ENCODE measurements at regions not wholly inside any gene's neighbourhood (a gene's known extent, or its start where the extent isn't known, plus 50 kb on each side); places are given as distances from the start of the nearest gene placed in this dataset.

DNA sequence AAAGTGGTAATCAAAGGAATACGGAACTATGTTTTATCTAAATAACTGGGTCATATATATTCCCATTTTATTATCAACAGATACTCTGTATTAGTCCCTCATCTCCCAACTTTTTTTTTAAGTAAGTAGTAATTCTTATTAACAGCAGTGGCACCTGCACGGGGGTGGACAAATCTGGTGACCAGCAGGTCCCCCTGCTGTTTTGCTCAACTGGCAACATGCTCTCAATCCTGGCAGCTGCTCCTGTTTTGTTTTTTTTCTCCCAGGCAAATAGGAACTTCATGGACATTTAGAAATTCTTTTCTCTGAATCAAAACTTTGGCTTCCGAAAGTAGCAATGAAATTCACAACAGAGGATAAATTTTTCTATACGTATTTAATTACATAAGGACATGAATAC is 193.5 kb downstream of the SS18 start:
- TF ChIP-seq EZH2 (IDR thresholded peaks at IDR 0.05; ENCODE audit: insufficient read depth, poor library complexity, severe bottlenecking) = no peak
- no peak for TF ChIP-seq EZH2phosphoT487 (IDR thresholded peaks at IDR 0.05; ENCODE audit: insufficient read depth, low read depth)
- no peaks in the 10 kb centered on the region for H3K9me2 ChIP-seq (ENCODE audit: insufficient read depth)
- H3K4me3 ChIP-seq = no peak overlapping the region
- no peak overlapping the region for H3K9ac ChIP-seq
- H3K79me2 ChIP-seq (ENCODE audit: insufficient read depth) = no peaks in the 10 kb centered on the region
- no peaks in the 10 kb centered on the region; the same call in none of the 2 replicates for H3K27me3 ChIP-seq (replicated peaks; ENCODE audit: insufficient read depth)
- H3K4me1 ChIP-seq (ENCODE audit: insufficient read depth) = no peaks in the 10 kb centered on the region
- DNase-seq = no peak
- no peaks in the 10 kb centered on the region for H4K20me1 ChIP-seq (ENCODE audit: insufficient read depth)
- no peaks in the 10 kb centered on the region for H3K36me3 ChIP-seq (ENCODE audit: low read depth)
- H3K4me2 ChIP-seq (ENCODE audit: unreplicated experiment) = no peak overlapping the region
- H3F3A ChIP-seq (ENCODE audit: insufficient read depth) = no peaks in the 10 kb centered on the region
- H3K27ac ChIP-seq = no peak overlapping the region
- H2AFZ ChIP-seq = no peak overlapping the region
- in situ Hi-C loops (cut with MboI) = loop anchor here (25.0 kb wide), 2 partner anchors 535 to 1010 kb away; partner anchors contain the start of gene ZNF521
- H3K9me3 ChIP-seq (ENCODE audit: low read depth) = no peaks in the 10 kb centered on the region
- 66 to 70% methylated on average over 4 of the region's 4 CpGs for WGBS, 2 experiments (ENCODE audit: low coverage in 1 of 2, low lambda C conversion rate in 2 of 2, missing lambda C conversion rate in 2 of 2)

DNA sequence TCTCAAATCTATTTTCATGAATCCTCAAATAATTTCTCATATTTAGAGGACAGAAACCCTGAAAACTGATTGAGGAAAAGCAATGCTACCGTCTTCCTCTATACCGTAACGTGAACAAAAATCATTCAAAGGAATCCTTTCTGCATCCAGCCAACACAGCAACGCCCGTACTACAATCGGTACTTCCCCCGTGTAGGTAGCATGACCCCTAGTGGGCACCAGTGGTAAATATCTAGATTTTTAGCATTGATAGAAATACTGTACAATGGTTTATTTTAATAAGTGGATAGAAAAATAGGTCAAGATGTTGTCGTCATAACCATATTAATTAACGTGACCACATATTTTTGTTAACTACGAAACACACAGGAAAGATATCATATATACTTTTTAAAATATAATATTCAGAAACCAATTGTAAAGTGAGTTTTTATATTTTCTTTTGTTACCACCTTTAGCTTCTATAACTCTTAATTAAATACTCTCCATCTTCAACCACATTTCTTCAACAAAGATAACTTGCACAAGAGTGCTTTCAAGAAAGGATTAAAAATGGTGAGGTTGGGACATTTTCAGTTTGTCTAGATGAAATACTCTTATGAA is 194.1 kb downstream of the SS18 start:
- H3K9me3 ChIP-seq (ENCODE audit: low read depth) = no peaks in the 10 kb centered on the region
- no peak overlapping the region for H3K27ac ChIP-seq
- H3K9me2 ChIP-seq (ENCODE audit: insufficient read depth) = no peaks in the 10 kb centered on the region
- DNase-seq = peak; percentile 67
- no peak for TF ChIP-seq EZH2phosphoT487 (IDR thresholded peaks at IDR 0.05; ENCODE audit: insufficient read depth, low read depth)
- TF ChIP-seq EZH2 (IDR thresholded peaks at IDR 0.05; ENCODE audit: insufficient read depth, poor library complexity, severe bottlenecking) = no peak
- H3K36me3 ChIP-seq (ENCODE audit: low read depth) = no peaks in the 10 kb centered on the region
- no peak overlapping the region for H3K4me3 ChIP-seq
- H3K9ac ChIP-seq = no peak overlapping the region
- H2AFZ ChIP-seq = peak overlapping the region; percentile 42; the same call in 1 of the 2 replicates
- H4K20me1 ChIP-seq (ENCODE audit: insufficient read depth) = no peaks in the 10 kb centered on the region
- no peaks in the 10 kb centered on the region for H3K4me1 ChIP-seq (ENCODE audit: insufficient read depth)
- H3K27me3 ChIP-seq (replicated peaks; ENCODE audit: insufficient read depth) = no peaks in the 10 kb centered on the region; the same call in none of the 2 replicates
- WGBS, 2 experiments (ENCODE audit: low coverage in 1 of 2, low lambda C conversion rate in 2 of 2, missing lambda C conversion rate in 2 of 2) = 0 to 3% methylated on average over 10 of the region's 10 CpGs
- no peaks in the 10 kb centered on the region for H3F3A ChIP-seq (ENCODE audit: insufficient read depth)
- H3K79me2 ChIP-seq (ENCODE audit: insufficient read depth) = no peaks in the 10 kb centered on the region
- in situ Hi-C loops (cut with MboI) = loop anchor here (25.0 kb wide), 2 partner anchors 534 to 1009 kb away; partner anchors contain the start of gene ZNF521
- peak overlapping the region; percentile 24 for H3K4me2 ChIP-seq (ENCODE audit: unreplicated experiment)

DNA sequence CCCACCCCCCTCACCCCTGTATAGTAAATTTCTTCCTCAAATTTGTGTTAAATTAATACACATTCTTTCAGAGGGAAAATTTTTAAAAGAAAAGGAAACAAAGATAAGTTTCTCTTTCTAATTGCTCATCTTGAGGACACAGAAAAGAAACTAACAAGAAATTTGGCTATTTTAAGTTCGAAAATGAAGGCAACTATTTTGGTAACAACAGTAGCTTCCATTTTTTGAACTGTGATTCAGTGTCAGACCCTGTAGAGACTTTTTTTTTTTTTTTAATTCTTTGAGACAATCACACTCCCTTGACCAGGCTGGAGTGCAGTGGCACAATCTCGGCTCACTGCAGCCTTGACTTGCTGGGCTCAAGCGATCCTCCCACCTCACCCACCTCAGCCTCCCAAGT is 194.9 kb downstream of the SS18 start:
- WGBS, 2 experiments (ENCODE audit: low coverage in 1 of 2, low lambda C conversion rate in 2 of 2, missing lambda C conversion rate in 2 of 2) = 65 to 68% methylated on average over 3 of the region's 3 CpGs
- in situ Hi-C loops (cut with MboI) = loop anchor here (25.0 kb wide), 2 partner anchors 533 to 1008 kb away; partner anchors contain the start of gene ZNF521
- H2AFZ ChIP-seq = no peak overlapping the region

DNA sequence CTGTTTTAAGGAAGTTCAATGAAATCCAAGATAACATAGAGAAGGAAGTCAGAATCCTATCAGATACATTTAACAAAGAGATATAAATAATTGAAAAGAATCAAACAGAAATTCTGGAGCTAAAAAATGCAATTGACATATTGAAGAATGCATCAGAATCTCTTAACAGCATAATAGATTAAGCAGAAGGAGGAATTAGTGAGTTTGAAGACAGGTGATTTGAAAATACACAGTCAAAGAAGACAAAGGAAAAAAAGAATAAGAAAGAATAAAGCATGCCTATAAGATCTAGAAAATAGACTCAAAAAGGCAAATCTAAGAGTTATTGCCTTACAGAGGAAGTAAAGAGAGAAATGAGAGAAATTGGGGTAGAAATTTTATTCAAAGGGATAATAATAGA is 204.1 kb downstream of the SS18 start:
- in situ Hi-C loops (cut with MboI) = loop anchor here (25.0 kb wide), 2 partner anchors 524 to 999 kb away; partner anchors contain the start of gene ZNF521
- Histone ChIP-seq H3K36me3 (ENCODE audit: low read depth) (no peaks in the 10 kb centered on the region), H3K4me2 (ENCODE audit: unreplicated experiment) (no peak overlapping the region), H3K9me2 (ENCODE audit: insufficient read depth) (no peaks in the 10 kb centered on the region), H3K79me2 (ENCODE audit: insufficient read depth) (no peaks in the 10 kb centered on the region), H3F3A (ENCODE audit: insufficient read depth) (no peaks in the 10 kb centered on the region), H3K27ac (no peak overlapping the region), H3K9ac (no peak overlapping the region), H3K4me1 (ENCODE audit: insufficient read depth) (no peaks in the 10 kb centered on the region), H3K9me3 (ENCODE audit: low read depth) (no peaks in the 10 kb centered on the region), H3K27me3 (replicated peaks; ENCODE audit: insufficient read depth) (no peaks in the 10 kb centered on the region; the same call in 1 of the 2 replicates), H4K20me1 (ENCODE audit: insufficient read depth) (no peaks in the 10 kb centered on the region), H2AFZ (no peak overlapping the region), H3K4me3 (no peak overlapping the region)
- no peak for DNase-seq
- TF ChIP-seq EZH2 (IDR thresholded peaks at IDR 0.05; ENCODE audit: insufficient read depth, poor library complexity, severe bottlenecking) = no peak

More for the DNA sequence above, 194.9 kb downstream of the SS18 start:
- Histone ChIP-seq H3K79me2 (ENCODE audit: insufficient read depth) (no peaks in the 10 kb centered on the region), H3K9me2 (ENCODE audit: insufficient read depth) (no peaks in the 10 kb centered on the region), H3K9ac (no peak overlapping the region), H4K20me1 (ENCODE audit: insufficient read depth) (no peaks in the 10 kb centered on the region), H3K4me1 (ENCODE audit: insufficient read depth) (no peaks in the 10 kb centered on the region), H3K4me2 (ENCODE audit: unreplicated experiment) (no peak overlapping the region), H3K27me3 (replicated peaks; ENCODE audit: insufficient read depth) (no peaks in the 10 kb centered on the region; the same call in none of the 2 replicates), H3F3A (ENCODE audit: insufficient read depth) (no peaks in the 10 kb centered on the region), H3K36me3 (ENCODE audit: low read depth) (no peaks in the 10 kb centered on the region), H3K4me3 (no peak overlapping the region), H3K9me3 (ENCODE audit: low read depth) (no peaks in the 10 kb centered on the region), H3K27ac (no peak overlapping the region)
- DNase-seq = no peak
- TF ChIP-seq EZH2 (IDR thresholded peaks at IDR 0.05; ENCODE audit: insufficient read depth, poor library complexity, severe bottlenecking) (no peak), EZH2phosphoT487 (IDR thresholded peaks at IDR 0.05; ENCODE audit: insufficient read depth, low read depth) (no peak)

All from GM23248 (cell line).